ENCODE measurements at regions not wholly inside any gene's neighbourhood (a gene's known extent, or its start where the extent isn't known, plus 50 kb on each side); places are given as distances from the start of the nearest gene placed in this dataset.
A peak's percentile ranks its signal among the peaks of the same experiment; 100 is the strongest.

DNA sequence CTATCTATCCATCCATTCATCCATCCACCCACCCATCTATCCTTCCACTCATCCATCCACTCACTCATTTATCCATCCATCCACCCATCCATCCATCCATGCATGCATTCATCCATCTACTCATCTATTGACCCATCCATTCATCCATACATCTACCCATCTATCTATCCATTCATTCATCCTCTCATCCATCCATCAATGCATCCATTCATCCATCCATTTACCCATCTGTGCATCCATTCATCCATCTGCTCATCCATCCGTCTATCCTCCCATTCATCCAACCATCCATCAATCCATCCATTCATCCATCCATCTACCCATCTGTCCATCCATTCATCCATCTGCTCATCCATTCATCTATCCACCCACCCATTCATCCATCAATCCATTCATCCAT is 224.5 kb upstream of the MAF start:
- no peak for DNase-seq
- intact Hi-C loops (cut with DNase I) = no loop called here

DNA sequence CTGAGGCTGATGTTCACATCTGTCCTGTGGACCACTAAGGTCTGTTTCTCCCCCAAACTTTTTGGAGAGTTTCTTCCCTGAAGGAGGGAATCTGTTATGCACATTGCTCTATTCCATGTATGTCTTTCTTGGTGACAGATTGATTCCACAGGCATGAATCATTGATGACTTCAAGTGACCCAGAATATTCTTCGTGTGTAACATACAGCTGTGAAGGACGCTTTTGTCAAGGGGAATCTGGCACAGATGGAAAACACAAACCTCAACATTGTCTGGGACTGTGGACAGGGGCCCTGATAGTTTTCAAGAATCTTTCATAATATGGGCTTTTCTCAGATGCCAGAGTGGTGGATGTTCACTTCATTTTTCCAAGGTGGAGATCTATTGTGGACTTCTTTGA is 223.1 kb upstream of the MAF start:
- intact Hi-C loops (cut with DNase I) = no loop called here
- no peak for DNase-seq

DNA sequence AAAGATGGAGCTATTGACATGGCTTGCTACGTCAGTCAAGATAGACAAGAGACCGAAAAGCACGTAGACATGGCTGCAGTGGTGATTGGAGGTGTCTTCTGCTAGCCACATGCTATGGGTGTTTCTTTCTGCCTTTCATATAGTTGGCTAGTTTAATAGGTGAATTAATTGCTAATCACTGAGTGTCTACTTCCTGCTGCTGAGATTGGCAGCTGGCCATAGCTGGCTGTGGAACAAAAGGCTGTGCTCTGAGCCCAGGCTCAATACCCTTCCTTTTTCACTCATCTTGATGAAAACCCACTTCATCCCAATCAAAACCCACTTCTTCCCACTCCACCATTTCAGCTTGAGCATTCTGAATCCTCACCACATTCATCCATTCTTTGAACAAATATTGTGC is 221.4 kb upstream of the MAF start:
- no peak for DNase-seq
- intact Hi-C loops (cut with DNase I) = no loop called here

DNA sequence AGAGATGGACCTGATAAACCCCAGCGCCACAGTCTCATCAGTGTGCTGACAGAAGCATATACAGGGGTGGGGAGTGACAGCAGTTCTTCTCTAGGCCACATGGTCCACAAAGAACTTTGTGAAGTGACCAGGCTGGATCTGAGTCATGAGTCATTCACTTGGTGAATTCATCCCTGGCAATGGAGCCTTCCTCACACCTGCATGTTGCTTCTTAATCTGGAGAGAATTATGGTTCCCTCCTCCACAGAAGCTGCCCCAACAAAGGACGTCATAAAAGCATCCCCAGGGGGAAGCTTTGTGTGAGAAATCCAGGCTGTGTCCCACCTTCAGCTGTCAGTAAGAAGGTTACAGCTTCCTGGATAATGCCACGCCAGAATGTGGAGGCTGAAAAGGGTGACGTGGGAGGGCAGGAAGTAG is 215.6 kb upstream of the MAF start:
- intact Hi-C loops (cut with DNase I) = no loop called here
- no peak for DNase-seq

DNA sequence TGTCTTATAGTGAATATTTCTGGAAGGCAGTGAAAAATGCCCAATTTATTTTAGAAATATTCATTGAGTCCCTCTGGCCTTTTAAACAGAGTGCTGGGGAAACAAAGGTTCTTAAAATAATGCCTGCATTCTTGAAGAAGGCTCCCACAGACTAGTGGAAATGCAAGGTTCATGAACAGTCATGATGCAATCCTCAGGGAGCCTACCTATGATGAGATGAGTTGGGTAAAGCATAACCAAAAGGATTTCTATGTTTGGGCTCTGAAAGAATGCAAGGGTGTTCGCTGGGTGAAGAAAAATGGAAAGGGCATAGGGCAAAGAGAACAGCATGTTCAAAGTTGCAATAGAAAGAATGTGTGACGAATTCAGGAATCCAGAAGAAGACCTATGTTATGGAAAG is 214.5 kb upstream of the MAF start:
- DNase-seq = no peak
- intact Hi-C loops (cut with DNase I) = no loop called here

DNA sequence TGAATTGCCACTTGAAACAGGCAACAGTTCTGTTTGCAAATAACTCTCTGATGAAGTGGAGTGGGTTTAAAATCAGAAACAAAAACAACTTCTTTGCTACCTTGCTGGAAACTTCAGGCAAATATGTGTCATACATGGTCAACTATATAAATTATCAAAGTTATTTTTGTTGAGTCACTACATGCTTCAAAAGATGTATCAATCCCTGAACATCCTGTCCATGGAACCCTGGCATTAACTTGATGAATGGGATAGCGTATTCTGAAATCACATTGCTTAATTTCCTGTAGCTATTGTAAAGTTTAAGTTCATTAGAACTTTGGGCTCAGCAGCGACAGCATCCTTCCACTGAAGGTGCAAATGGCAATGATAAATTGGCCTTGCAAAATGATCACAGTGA is 213.6 kb upstream of the MAF start:
- intact Hi-C loops (cut with DNase I) = no loop called here
- no peak for DNase-seq

DNA sequence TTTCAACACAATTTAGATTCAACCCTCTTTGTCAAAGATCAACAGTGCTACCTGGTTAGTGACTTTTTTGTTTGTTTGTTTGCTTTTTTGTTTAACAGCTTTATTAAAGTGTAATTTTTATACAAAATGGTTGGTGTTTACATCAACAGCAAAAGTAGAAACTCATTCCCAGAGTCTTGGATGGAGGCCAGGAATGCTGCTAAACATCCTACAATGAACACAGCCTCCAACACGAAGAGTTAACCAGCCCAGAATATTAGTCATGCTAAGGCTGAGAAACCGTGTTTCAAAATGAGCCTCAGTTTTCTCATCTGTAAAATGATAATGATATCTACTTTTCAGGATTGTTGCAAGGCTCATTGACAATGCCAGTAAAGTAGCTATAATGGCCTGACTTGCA is 211.0 kb upstream of the MAF start:
- intact Hi-C loops (cut with DNase I) = no loop called here
- no peak for DNase-seq

DNA sequence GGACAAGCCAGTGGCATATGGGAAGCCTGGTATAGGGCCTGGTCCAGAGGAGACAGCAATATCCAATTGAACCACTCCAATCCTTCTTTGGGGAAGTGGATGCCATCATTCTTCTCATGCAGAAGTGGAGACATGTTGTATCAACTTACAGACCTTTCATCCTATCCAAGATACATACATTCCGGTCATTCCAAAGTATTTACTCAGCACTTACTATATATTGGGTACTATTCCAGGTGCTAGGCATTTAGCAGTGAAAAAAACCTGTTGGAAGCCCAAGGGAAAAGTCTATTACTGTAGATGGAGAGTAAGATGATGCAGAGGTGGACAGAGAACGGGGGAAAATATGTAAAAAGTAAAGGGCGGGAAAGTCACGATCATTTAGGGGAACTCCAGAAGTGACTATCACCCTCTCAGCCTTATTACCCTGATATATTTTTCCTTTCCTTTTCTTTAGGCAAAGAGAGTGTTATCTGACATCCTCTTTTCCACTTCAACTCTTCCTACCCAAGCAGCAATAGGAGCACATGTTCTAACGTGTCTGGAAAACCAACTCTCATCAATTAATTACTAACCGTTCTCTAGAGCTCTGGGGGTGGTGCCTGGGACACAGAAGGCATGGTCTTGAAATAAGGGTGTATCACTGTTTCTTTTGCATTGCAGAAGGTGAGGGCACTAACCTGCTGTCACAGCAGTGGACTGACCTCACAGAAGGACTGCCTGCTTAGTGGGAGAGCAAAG is 210.1 kb upstream of the MAF start:
- intact Hi-C loops (cut with DNase I) = no loop called here
- DNase-seq = no peak

DNA sequence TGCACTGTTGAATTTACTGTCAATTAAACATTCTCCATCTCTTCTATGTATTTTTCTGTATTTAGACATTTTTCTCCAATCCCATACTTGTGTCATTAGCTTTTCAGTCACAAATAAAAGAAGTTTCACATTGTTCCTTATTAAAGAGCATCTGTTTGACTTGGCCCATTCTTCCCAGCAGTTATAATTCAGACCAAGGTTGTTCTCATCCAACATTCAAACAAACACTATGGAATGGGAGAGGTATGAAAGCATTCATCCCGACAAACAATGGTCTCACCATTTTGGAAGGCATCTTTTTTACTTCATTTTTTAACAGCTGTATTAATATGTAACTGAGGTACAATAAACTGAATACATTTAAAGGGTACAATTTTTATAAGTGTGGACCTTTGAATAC is 208.8 kb upstream of the MAF start:
- intact Hi-C loops (cut with DNase I) = no loop called here

DNA sequence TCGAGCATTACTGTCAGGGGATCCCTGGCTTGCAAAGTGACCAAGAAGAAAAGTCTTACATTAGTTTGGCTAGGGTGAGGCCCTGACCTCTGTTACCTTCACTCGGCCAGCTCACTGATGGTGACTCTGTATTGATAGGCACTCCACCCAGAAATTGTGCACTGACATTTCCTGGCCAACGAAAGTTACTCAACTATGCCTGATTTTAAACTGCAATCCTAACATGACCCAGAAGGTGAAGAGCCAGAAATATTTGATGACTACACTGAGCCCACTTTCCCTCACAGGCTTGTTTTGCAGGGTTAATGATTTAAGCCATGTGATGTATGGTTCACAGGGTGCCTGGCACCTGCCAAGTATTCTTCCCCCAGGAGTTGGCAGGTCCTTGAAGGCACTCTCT is 208.2 kb upstream of the MAF start:
- DNase-seq = no peak

More for the DNA sequence above, 208.8 kb upstream of the MAF start:
- no peak for DNase-seq

DNA sequence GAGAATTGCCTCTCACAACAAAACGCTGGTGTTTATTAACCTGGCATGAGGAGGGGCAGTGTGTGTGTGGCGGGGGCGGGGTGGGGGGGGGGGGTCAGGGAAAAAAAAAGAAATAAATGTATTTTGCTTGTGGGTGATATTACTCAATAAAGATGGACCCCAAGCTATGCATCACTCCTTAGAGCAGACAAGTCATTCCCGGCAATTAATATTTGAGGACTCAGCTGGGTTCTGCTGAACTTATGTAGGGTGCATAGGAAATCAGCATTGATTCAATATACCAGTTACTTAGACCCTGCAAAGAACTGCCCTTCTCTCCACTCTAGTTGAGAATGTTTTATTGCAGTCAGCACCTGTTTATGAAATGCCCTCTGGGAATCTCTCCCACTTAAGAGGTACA is 206.2 kb upstream of the MAF start:
- DNase-seq = no peak
- intact Hi-C loops (cut with DNase I) = no loop called here

More for the DNA sequence above, 208.2 kb upstream of the MAF start:
- intact Hi-C loops (cut with DNase I) = no loop called here

DNA sequence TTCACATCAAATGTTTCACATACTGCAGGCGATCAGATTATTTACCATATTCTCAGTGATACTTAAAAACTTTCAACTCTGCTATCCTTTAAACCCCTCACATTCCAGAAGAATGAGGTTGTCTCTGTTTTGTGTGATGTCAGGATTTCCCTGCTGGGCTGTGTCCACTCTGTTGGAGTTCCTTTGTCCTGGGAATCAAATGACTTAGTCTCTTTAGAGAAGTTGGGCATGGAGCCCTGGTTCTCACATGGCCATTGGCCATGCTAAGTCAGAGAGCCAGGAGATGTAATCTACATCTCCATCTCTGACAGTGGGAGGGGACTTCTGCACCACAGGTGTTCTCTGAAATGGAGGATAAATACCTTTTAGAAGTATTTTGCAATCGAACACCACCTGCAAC is 205.1 kb upstream of the MAF start:
- DNase-seq = no peak

DNA sequence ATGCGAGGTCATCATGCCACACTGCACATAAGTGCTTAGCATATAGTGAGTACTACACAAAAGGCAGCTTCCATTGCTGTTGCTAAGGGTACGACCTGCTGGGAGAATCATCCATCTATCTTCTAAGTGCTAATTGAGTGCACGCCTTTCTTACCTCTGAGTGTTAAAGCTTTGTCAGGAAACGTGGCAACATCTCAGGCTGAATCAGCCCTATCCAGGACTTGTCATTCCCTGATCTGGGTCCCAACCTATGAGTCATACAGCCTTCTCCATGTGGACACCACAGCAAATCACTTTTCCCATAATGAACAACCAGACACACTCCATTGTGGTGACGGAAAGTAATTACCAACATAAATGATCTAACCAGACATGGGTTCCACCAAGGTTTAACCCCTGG is 201.1 kb upstream of the MAF start:
- DNase-seq = no peak
- intact Hi-C loops (cut with DNase I) = no loop called here

More for the DNA sequence above, 205.1 kb upstream of the MAF start:
- intact Hi-C loops (cut with DNase I) = no loop called here

DNA sequence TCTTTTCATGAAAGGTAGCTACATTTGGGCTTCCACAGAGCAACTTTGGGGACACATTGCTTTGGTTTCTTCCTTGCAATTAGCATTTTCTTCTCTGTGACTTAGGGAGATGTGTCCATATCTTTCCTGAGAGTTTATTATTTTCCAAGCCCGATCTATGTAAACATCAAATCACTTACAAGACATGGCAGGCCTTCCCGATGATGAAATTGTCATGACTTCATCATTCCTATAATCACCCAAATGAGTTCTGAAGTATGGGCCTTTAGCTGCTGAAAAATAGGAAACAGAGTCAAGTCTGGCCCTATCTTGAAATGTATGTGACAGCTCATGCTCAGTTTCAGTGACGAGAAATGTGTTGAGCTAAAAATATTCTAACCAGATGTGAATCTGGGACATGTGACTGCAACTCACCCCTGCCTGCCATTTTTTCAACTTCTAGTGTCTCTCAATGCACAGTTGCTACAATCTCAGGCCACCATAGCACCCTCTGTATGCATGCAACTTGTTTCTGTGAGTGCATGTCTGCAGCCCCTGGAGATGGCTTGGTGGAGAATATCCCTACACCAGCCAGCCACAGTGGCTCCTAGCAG is 199.6 kb upstream of the MAF start:
- intact Hi-C loops (cut with DNase I) = no loop called here
- no peak for DNase-seq

DNA sequence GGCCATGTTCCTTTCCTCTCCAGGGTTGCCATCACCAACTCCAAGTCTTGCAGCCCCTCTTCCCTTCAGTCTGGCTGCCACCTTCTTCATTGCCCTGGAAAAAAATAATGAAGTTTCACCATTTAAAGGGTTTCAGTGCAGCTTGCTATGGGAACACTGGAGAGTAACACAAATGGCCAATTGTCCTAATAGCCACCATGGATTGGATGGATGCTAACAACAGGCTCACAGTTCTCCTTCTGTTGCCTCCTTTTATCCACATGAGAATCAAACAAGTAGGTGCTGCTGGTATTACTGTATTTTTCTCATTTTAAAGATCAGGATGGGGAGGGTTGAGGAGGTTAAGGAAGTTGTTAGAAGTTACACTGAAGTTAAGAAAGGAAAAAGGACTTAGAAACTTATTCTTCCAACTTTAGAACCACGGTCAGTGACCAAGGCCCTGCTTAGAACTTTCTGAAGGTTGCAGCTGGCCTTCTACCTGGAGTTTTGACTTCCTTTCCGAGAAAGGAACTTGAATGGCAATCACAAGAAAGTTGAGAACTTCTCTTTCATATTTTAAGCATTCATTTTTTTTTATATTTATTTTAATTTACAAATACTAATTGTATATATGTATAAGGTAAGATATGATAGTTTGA is 198.0 kb upstream of the MAF start:
- DNase-seq = no peak
- intact Hi-C loops (cut with DNase I) = no loop called here

DNA sequence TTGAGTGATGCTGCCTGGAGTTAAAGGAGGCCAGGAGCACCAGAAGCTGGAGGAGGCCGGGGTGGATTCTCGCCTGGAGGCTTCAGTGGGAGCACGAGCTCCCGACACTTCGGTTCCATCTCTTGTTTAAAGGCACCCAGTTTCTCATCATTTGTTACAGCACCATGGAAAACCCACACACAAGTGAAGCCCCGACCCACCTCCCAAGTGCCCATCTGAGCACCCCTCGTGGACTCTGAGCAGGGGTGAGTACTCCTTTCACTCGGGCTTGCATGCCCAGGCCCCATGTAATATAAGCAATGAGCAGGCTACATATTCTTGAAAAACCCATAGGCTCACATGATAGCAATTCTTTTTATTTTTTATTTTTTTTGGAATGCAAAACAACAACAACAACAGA is 196.9 kb upstream of the MAF start:
- peak in 1 of 10 donors; percentile 71 for DNase-seq
- intact Hi-C loops (cut with DNase I) = no loop called here

DNA sequence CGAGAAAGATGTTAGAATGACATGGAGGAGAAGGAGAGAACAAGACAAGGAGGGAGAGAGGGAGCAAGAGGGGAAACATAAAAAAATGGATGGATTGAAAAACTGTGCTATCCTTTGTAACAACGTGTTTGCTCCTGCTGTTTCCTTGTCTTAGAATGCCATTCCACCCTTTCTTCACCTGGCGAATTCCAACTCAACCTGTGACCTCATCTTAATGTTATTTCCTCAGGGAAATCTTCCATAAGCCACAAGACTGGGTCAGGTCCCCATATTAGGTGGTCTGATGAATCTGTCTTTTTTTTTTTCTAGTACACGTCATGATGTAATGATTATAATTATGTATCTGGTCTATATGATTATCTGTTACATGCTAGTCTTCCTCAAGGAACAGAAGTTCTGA is 195.0 kb upstream of the MAF start:
- intact Hi-C loops (cut with DNase I) = no loop called here
- DNase-seq = no peak

DNA sequence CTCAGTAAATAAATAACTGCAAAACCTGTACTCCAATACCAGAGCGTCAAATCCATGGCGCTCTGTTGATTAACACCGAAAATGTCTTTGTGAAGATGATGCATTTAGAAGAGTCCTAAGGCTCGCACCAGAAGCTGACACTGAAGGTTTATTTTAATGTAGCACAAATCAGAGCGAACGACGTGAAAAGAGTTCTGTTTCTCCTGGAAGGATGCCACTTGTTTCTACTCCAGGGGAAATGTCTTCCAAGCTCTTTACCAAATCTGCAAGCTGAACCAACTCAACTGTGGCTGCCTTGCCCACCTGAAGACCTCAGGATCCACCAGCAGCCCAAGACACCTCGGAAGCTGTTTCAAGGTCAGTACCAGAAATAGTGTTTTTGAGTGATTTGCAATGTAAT is 194.4 kb upstream of the MAF start:
- intact Hi-C loops (cut with DNase I) = no loop called here
- no peak for DNase-seq

DNA sequence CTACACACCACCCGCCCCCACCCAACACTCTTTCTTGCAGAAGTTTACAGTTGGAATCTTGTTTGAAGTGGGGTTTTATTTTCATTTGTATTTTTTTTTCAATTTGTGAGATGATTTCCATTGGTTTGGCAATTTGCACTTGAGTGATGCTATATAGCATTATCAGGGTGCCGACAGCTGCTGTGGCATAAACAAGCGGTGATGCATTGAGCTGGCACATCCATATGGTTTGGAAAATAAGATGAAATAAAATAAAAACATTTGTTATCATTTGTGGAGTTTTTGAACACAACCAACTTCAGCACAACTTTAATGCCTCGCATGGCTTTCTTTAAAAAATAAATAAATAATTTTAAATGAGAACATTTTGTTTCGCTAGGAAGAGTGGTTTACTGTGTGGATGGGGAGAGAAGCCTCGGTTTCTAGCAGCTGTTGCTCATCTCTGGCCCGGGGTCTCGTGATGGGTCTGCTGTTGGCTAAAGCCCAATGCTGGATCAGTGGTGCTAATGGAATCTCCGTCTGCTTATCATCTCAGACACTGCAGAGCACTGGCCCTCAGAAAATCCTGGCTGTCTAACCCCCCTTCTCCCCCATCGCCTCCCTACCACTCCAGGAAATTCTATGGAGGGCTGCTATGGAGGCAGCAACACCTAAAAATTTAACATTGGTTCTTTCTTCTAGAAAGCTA is 192.3 kb upstream of the MAF start:
- no peak for DNase-seq
- intact Hi-C loops (cut with DNase I) = no loop called here

DNA sequence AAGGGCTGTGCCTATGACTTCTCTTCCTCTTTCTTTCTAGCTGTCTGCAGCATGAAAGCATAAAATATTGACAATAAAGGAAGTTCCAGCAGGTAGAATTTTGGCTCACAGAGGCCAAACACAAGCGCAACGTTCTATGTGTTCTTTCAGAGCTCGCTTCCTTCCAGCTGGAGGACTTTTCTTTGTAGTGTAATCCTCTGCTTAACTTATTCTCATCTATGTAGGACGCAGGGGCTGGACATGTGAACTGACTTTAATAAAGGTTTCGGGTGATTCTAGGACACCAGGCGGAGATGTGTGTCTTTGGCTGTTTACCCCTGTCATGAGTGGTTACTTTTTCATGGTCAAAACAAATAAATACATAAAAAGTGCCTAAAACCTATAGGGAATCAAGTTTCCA is 191.5 kb upstream of the MAF start:
- no peak for DNase-seq
- intact Hi-C loops (cut with DNase I) = no loop called here

DNA sequence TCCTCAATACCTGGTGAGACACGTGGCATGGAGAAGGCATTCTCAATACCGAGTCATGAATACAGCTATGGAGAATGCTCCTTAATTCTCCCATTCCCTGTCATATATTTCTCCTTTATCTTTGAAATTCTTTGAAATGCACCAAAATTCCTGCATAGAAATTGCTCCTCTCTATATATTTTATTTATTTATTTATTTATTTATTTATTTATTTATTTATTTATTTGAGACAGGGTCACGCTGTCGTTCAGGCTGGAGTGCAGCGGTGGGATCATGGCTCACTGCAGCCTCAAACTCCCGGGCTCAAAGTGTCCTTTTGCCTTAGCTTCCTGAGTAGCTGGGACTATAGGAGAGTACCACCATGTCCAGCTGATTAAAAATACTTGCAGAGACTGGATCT is 190.3 kb upstream of the MAF start:
- no peak for DNase-seq
- intact Hi-C loops (cut with DNase I) = no loop called here

DNA sequence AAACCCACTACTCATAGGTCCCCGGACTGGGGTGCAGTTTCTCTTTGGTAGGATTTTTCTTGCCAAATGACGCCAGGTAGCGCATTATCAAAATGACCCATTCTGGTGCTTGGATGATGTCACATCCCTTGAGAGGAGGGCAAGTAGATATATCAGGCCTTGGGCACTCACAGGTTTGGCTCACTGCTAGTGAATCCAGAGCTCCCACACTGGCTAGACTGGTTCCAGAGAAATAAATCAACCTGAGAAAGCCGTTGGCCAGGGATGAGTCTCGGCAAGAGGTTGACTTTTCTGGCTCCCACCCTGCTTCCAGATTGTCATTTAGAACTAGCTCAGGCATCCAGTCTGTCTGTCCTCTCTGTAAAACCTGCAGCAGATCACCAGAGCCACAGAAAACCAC is 188.4 kb upstream of the MAF start:
- DNase-seq = no peak
- intact Hi-C loops (cut with DNase I) = no loop called here

Measured in posterior cingulate gyrus (tissue), 11 donors.